Peyer's patch (tissue), 4 donors: ENCODE measurements at regions not wholly inside any gene's neighbourhood (a gene's known extent, or its start where the extent isn't known, plus 50 kb on each side); places are given as distances from the start of the nearest gene placed in this dataset.

Experiments
- POLR2A ChIP-seq, 2 donors: fragments of 450-650 bp; IDR thresholded peaks; one replicate each; pipeline ENCODE4 v1.5.1; 2017; ENCODE audit warnings: antibody characterized with exemption in 2 of 2, mild to moderate bottlenecking in 2 of 2, moderate library complexity in 2 of 2
- TF ChIP-seq, protein P1 (sequence below), 6 experiments: fragments of 450-650 bp in 4 of 6; fragments of 200-600 bp in 2 of 6; sonication (generic) in 1 of 6; IDR thresholded peaks; one replicate each; pipeline ENCODE4 v1.5.1; 2017 to 2019; ENCODE audit warnings: antibody characterized with exemption in 6 of 6, mild to moderate bottlenecking in 3 of 6, moderate library complexity in 1 of 6

DNA sequence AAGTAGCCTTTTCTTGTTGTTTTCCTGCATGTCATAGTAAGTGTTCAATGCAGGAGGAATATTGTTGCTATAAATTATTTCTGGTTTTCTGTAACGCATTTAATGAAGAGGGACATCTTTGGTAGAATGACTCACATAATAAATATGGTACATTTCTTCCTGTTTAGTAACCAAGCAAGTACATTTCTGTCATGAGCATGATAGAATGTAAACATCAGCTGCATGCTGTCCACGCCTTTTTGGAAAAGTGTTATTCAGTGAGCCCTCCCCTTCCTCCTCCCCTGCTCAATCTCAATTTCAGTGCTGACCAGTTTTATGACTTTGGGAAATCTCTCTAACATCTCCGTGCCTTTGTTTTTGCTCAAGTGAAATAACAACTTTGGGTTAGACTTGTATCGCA is 664.0 kb downstream of the XPNPEP1 start:
- TF ChIP-seq, protein P1, sequence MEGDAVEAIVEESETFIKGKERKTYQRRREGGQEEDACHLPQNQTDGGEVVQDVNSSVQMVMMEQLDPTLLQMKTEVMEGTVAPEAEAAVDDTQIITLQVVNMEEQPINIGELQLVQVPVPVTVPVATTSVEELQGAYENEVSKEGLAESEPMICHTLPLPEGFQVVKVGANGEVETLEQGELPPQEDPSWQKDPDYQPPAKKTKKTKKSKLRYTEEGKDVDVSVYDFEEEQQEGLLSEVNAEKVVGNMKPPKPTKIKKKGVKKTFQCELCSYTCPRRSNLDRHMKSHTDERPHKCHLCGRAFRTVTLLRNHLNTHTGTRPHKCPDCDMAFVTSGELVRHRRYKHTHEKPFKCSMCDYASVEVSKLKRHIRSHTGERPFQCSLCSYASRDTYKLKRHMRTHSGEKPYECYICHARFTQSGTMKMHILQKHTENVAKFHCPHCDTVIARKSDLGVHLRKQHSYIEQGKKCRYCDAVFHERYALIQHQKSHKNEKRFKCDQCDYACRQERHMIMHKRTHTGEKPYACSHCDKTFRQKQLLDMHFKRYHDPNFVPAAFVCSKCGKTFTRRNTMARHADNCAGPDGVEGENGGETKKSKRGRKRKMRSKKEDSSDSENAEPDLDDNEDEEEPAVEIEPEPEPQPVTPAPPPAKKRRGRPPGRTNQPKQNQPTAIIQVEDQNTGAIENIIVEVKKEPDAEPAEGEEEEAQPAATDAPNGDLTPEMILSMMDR (IDR thresholded peaks at IDR 0.05) = no peak
- TF ChIP-seq POLR2A (IDR thresholded peaks at IDR 0.05) = no peak
